HG03196 (cell line): ENCODE measurements at regions not wholly inside any gene's neighbourhood (a gene's known extent, or its start where the extent isn't known, plus 50 kb on each side); places are given as distances from the start of the nearest gene placed in this dataset.
"Not testable (repeated sequence)": the region's sequence is repeated elsewhere in the genome, so short reads cannot be mapped to it uniquely, and the experiment has no call there.

ENCODE experiments used
- ATAC-seq: cut with Tn5 transposase; IDR thresholded peaks from one replicate; pipeline ENCODE4 v1.9.1; 2021; ENCODE audit not compliant: unreplicated experiment

GRCh38 chr10:120047926-120048325 is 155.4 kb downstream of the SEC23IP start:
- no peak for ATAC-seq

GRCh38 chr10:120048391-120048790 is 155.9 kb downstream of the SEC23IP start:
- ATAC-seq: no peak

GRCh38 chr10:120051671-120052070 is 159.1 kb downstream of the SEC23IP start:
- ATAC-seq: no peak

GRCh38 chr10:120052964-120053702 is 160.6 kb downstream of the SEC23IP start:
- no peak for ATAC-seq

GRCh38 chr10:120059790-120060189 is 167.3 kb downstream of the SEC23IP start:
- not testable (repeated sequence) for ATAC-seq

- no peak for ATAC-seq
Measured at GRCh38 chr10:120067427-120067826, 174.9 kb downstream of the SEC23IP start.

- no peak for ATAC-seq
Measured at GRCh38 chr10:120069700-120070099, 177.2 kb downstream of the SEC23IP start.

GRCh38 chr10:120075349-120075748 is 182.8 kb downstream of the SEC23IP start:
- no peak for ATAC-seq

GRCh38 chr10:120076996-120077706 is 184.6 kb downstream of the SEC23IP start:
- no peak for ATAC-seq

- no peak for ATAC-seq
Measured at GRCh38 chr10:120077707-120078492, 185.4 kb downstream of the SEC23IP start.

- ATAC-seq: no peak
Measured at GRCh38 chr10:120085096-120085796, 192.7 kb downstream of the SEC23IP start.

GRCh38 chr10:120086066-120086465 is 193.5 kb downstream of the SEC23IP start:
- no peak for ATAC-seq

GRCh38 chr10:120087109-120087508 is 194.6 kb downstream of the SEC23IP start:
- ATAC-seq: no peak

GRCh38 chr10:120095875-120096274 is 203.3 kb downstream of the SEC23IP start:
- no peak for ATAC-seq

- ATAC-seq: no peak
Measured at GRCh38 chr10:120097766-120098165, 205.2 kb downstream of the SEC23IP start.

- ATAC-seq: no peak
Measured at GRCh38 chr10:120098232-120098930, 205.9 kb downstream of the SEC23IP start.

- ATAC-seq: no peak
Measured at GRCh38 chr10:120103738-120104560, 211.4 kb downstream of the SEC23IP start.

GRCh38 chr10:120105001-120105400 is 212.5 kb downstream of the SEC23IP start:
- ATAC-seq: no peak

GRCh38 chr10:120105492-120105891 is 213.0 kb downstream of the SEC23IP start:
- ATAC-seq: no peak

GRCh38 chr10:120108916-120109315 is 216.4 kb downstream of the SEC23IP start:
- ATAC-seq: no peak
